Panc1 (cell line): ENCODE measurements at regions not wholly inside any gene's neighbourhood (a gene's known extent, or its start where the extent isn't known, plus 50 kb on each side); places are given as distances from the start of the nearest gene placed in this dataset.

Source experiments
- CTCF ChIP-seq: fragments of 450-650 bp; IDR thresholded peaks from 2 replicates; pipeline ENCODE4 v1.5.1; 2017; ENCODE audit warnings: mild to moderate bottlenecking
- REST ChIP-seq, 2 experiments: IDR thresholded peaks; 2 replicates each; pipeline ENCODE4 v1.6.1; 2011 to 2012; ENCODE audit warnings: low read depth in 2 of 2, control low read depth in 1 of 2, low read length in 1 of 2, mild to moderate bottlenecking in 1 of 2, moderate library complexity in 1 of 2; ENCODE audit not compliant: insufficient read depth in 1 of 2
- SIN3A ChIP-seq: IDR thresholded peaks from 2 replicates; pipeline ENCODE4 v1.6.1; 2012; ENCODE audit warnings: low read depth, mild to moderate bottlenecking, low read length, moderate library complexity, borderline replicate concordance; ENCODE audit not compliant: insufficient read depth

- TF ChIP-seq CTCF, result no peak
- no peak for TF ChIP-seq SIN3A
- no peak for TF ChIP-seq REST (IDR thresholded peaks at IDR 0.05; ENCODE audit: insufficient read depth in 1 of 2, low read depth in 2 of 2, low read length in 1 of 2)
Measured at GRCh38 chr9:106218427-106218826, 524.1 kb downstream of the TMEM38B start.
